H9 (cell line): ENCODE measurements at regions not wholly inside any gene's neighbourhood (a gene's known extent, or its start where the extent isn't known, plus 50 kb on each side); places are given as distances from the start of the nearest gene placed in this dataset.

Experiments used
- DNase-seq: peaks from one replicate; pipeline ENCODE4 v3.0.0-alpha.2; 2017
- H2AFZ ChIP-seq: one replicate; pipeline ENCODE4 v1.6.1; 2013; ENCODE audit warnings: mild to moderate bottlenecking, low read length, control low read depth, moderate library complexity
- H2AK5ac ChIP-seq: 2 replicates; pipeline ENCODE4 v1.6.1; 2013; ENCODE audit warnings: low read length, control low read depth, mixed read lengths; ENCODE audit not compliant: insufficient read length
- H2BK120ac ChIP-seq: one replicate; pipeline ENCODE4 v1.6.1; 2013; ENCODE audit warnings: low read depth, mild to moderate bottlenecking, low read length, control low read depth, inconsistent platforms; ENCODE audit not compliant: poor library complexity, severe bottlenecking
- H2BK12ac ChIP-seq: 2 replicates; pipeline ENCODE4 v1.6.1; 2013; ENCODE audit warnings: low read length, control low read depth, mixed read lengths, low read depth; ENCODE audit not compliant: insufficient read length
- H2BK15ac ChIP-seq: 2 replicates; pipeline ENCODE4 v1.6.1; 2013; ENCODE audit warnings: low read depth, low read length, control low read depth
- H2BK20ac ChIP-seq: one replicate; pipeline ENCODE4 v1.6.1; 2013; ENCODE audit warnings: low read depth, mild to moderate bottlenecking, low read length, control low read depth, inconsistent platforms; ENCODE audit not compliant: poor library complexity, severe bottlenecking
- H2BK5ac ChIP-seq: 2 replicates; pipeline ENCODE4 v1.6.1; 2013; ENCODE audit warnings: low read length, control low read depth, mixed read lengths; ENCODE audit not compliant: insufficient read length
- H3K14ac ChIP-seq: 2 replicates; pipeline ENCODE4 v1.6.1; 2013; ENCODE audit warnings: low read length, control low read depth; ENCODE audit not compliant: insufficient read depth
- H3K18ac ChIP-seq: 2 replicates; pipeline ENCODE4 v1.6.1; 2013; ENCODE audit warnings: low read depth, mild to moderate bottlenecking, mixed read lengths, low read length, control low read depth; ENCODE audit not compliant: insufficient read length
- H3K23ac ChIP-seq: 2 replicates; pipeline ENCODE4 v1.6.1; 2013; ENCODE audit warnings: low read length, control low read depth, mixed read lengths, low read depth; ENCODE audit not compliant: insufficient read length
- H3K23me2 ChIP-seq: 2 replicates; pipeline ENCODE4 v1.6.1; 2013; ENCODE audit warnings: low read depth, mild to moderate bottlenecking, mixed read lengths, low read length, control low read depth; ENCODE audit not compliant: insufficient read length, poor library complexity, severe bottlenecking
- H3K27ac ChIP-seq: 2 replicates; pipeline ENCODE4 v1.5.1; 2013; ENCODE audit warnings: low read length, control low read depth, mixed read lengths, low read depth; ENCODE audit not compliant: insufficient read length
- H3K27me3 ChIP-seq: 2 replicates; pipeline ENCODE4 v1.6.1; 2013; ENCODE audit warnings: low read length, control low read depth, inconsistent platforms; ENCODE audit not compliant: insufficient read depth
- H3K4ac ChIP-seq: 2 replicates; pipeline ENCODE4 v1.6.1; 2013; ENCODE audit warnings: low read depth, mild to moderate bottlenecking, control low read depth, inconsistent platforms, low read length, moderate library complexity
- H3K4me1 ChIP-seq: 2 replicates; pipeline ENCODE4 v1.6.1; 2013; ENCODE audit warnings: low read length, control low read depth, inconsistent platforms; ENCODE audit not compliant: insufficient read depth
- H3K4me2 ChIP-seq: 2 replicates; pipeline ENCODE4 v1.6.1; 2013; ENCODE audit warnings: low read length, control low read depth, mixed read lengths; ENCODE audit not compliant: insufficient read length, insufficient read depth
- H3K56ac ChIP-seq: 2 replicates; pipeline ENCODE4 v1.6.1; 2013; ENCODE audit warnings: low read depth, mild to moderate bottlenecking, mixed read lengths, low read length, control low read depth; ENCODE audit not compliant: insufficient read length
- H3K79me1 ChIP-seq: 2 replicates; pipeline ENCODE4 v1.6.1; 2013; ENCODE audit warnings: low read depth, mild to moderate bottlenecking, moderate library complexity, low read length, control low read depth, inconsistent platforms; ENCODE audit not compliant: insufficient read depth, poor library complexity, severe bottlenecking
- H3K79me2 ChIP-seq: 2 replicates; pipeline ENCODE4 v1.6.1; 2013; ENCODE audit warnings: low read length, control low read depth, inconsistent platforms; ENCODE audit not compliant: insufficient read depth
- H3K9ac ChIP-seq: 2 replicates; pipeline ENCODE4 v1.6.1; 2013; ENCODE audit warnings: low read length, control low read depth, mixed read lengths; ENCODE audit not compliant: insufficient read length; ENCODE audit errors: extremely low read depth
- H3K9me3 ChIP-seq: one replicate; pipeline ENCODE4 v1.6.1; 2013; ENCODE audit warnings: low read depth, low read length, inconsistent platforms; ENCODE audit not compliant: control insufficient read depth
- H3T11ph ChIP-seq: one replicate; pipeline ENCODE4 v1.6.1; 2013; ENCODE audit warnings: mild to moderate bottlenecking, low read length, control low read depth, inconsistent platforms
- H4K20me1 ChIP-seq: one replicate; pipeline ENCODE4 v1.6.1; 2013; ENCODE audit not compliant: control insufficient read depth, insufficient read length, insufficient read depth
- H4K5ac ChIP-seq: 2 replicates; pipeline ENCODE4 v1.6.1; 2013; ENCODE audit warnings: low read depth, mild to moderate bottlenecking, mixed read lengths, low read length, control low read depth; ENCODE audit not compliant: insufficient read length
- H4K8ac ChIP-seq: replicated peaks from 2 replicates; pipeline ENCODE4 v1.6.1; 2013; ENCODE audit warnings: low read length, control low read depth, mixed read lengths, low read depth; ENCODE audit not compliant: insufficient read length
- H4K91ac ChIP-seq: 2 replicates; pipeline ENCODE4 v1.6.1; 2013; ENCODE audit warnings: low read depth, mild to moderate bottlenecking, moderate library complexity, mixed read lengths, low read length, control low read depth; ENCODE audit not compliant: insufficient read length
- H3K27ac Mint-ChIP-seq, 3 experiments: 2 replicates in 2 of 3; 3 replicates in 1 of 3; pipeline ENCODE4 v1.8.0; 2020 to 2021; ENCODE audit warnings: mixed read lengths in 3 of 3, mild to moderate bottlenecking in 1 of 3, moderate library complexity in 1 of 3
- H3K27me3 Mint-ChIP-seq: 2 replicates; pipeline ENCODE4 v1.8.0; 2021; ENCODE audit warnings: low read depth, mild to moderate bottlenecking, moderate library complexity, mixed read lengths
- H3K36me3 Mint-ChIP-seq, 3 experiments: 2 replicates in 2 of 3; 3 replicates in 1 of 3; pipeline ENCODE4 v1.8.0; 2020 to 2021; ENCODE audit warnings: low read depth in 3 of 3, mixed read lengths in 3 of 3; ENCODE audit not compliant: insufficient read depth in 1 of 3
- H3K4me1 Mint-ChIP-seq, 2 experiments: 2 replicates each; pipeline ENCODE4 v1.8.0; 2020; ENCODE audit warnings: mixed read lengths in 2 of 2
- H3K4me3 Mint-ChIP-seq, 2 experiments: 2 replicates in 1 of 2; 3 replicates in 1 of 2; pipeline ENCODE4 v1.8.0; 2020 to 2021; ENCODE audit warnings: mild to moderate bottlenecking in 2 of 2, mixed read lengths in 2 of 2, moderate library complexity in 1 of 2
- H3K9me3 Mint-ChIP-seq, 2 experiments: 2 replicates in 1 of 2; 3 replicates in 1 of 2; pipeline ENCODE4 v1.8.0; 2020; ENCODE audit warnings: mild to moderate bottlenecking in 2 of 2, mixed read lengths in 2 of 2, moderate library complexity in 1 of 2
- CTCF ChIP-seq: fragments of 200-600 bp; sonication (generic); conservative IDR thresholded peaks from 3 replicates; pipeline ENCODE4 v1.8.0; 2021; ENCODE audit warnings: antibody characterized with exemption, mild to moderate bottlenecking
- WGBS: extraction: QIAGEN DNeasy Blood & Tissue Kit; methylation state at CpG from one replicate; pipeline ENCODE4 v1.1.7; 2013; ENCODE audit warnings: missing lambda C conversion rate, low lambda C conversion rate, mixed read lengths; ENCODE audit not compliant: insufficient read length; ENCODE audit errors: extremely low coverage; 5-methylcytosine and 5-hydroxymethylcytosine counted together

DNA sequence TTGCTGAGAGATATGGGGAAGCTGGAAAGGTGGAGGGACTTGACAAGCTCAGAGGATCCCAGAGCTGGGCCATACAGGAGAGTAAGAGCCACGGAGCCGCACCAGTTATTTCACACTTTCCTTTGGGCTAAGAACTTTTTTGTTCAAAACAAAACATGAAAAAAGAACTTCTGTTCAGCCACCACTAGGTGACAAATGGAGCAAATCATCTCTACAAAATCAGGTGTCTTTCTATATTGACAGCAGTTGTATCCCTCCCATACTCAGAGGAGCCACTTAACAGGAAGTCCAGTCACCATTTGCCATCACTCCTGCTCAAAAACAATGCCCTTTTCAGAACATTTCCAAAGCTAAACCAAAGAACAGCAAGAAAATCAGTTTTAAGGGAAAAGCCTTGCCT, 70.3 kb upstream of the DBX2 start:
- Histone ChIP-seq H3K4me1 (no peaks in the 10 kb centered on the region), H2BK20ac (no peak overlapping the region), H3K14ac (no peak overlapping the region), H2AFZ (no peak overlapping the region), H4K8ac (no peak overlapping the region), H3K23ac (no peak overlapping the region), H3K4ac (no peak overlapping the region), H3K56ac (no peak overlapping the region), H3K27me3 (no peaks in the 10 kb centered on the region), H3K79me2 (no peaks in the 10 kb centered on the region), H2BK5ac (no peak overlapping the region), H2BK15ac (no peak overlapping the region), H3K27ac (no peak overlapping the region), H2BK12ac (no peak overlapping the region), H3K23me2 (no peaks in the 10 kb centered on the region), H4K91ac (no peak overlapping the region), H2AK5ac (no peak overlapping the region), H3K18ac (no peak overlapping the region), H4K20me1 (no peaks in the 10 kb centered on the region), H3K9ac (no peak overlapping the region), H3K9me3 (no peaks in the 10 kb centered on the region), H4K5ac (no peak overlapping the region), H3T11ph (no peak overlapping the region), H3K4me2 (no peak overlapping the region), H2BK120ac (no peak overlapping the region), H3K79me1 (no peaks in the 10 kb centered on the region)
- TF ChIP-seq CTCF: peak; percentile 52
- no CpG with 5 or more reads among the region's 2 CpGs for WGBS
- peak overlapping the region in 1 of 3 experiments; percentile 95; a peak in 1 of 7 replicates for H3K27ac Mint-ChIP-seq
- H3K36me3 Mint-ChIP-seq: no peaks in the 10 kb centered on the region; a peak in 1 of 7 replicates
- H3K4me3 Mint-ChIP-seq: no peak overlapping the region
- DNase-seq: no peak
- H3K27me3 Mint-ChIP-seq: no peaks in the 10 kb centered on the region
- peaks cover 6 to 7% of the 10 kb centered on the region in 2 experiments for H3K4me1 Mint-ChIP-seq
- H3K9me3 Mint-ChIP-seq: no peaks in the 10 kb centered on the region; a peak in 1 of 5 replicates
